GM10266 (cell line): ENCODE measurements at regions not wholly inside any gene's neighbourhood (a gene's known extent, or its start where the extent isn't known, plus 50 kb on each side); places are given as distances from the start of the nearest gene placed in this dataset.

Source experiments
- DNase-seq: peaks from one replicate; pipeline ENCODE4 v3.0.0; 2012; ENCODE audit errors: extremely low spot score
- TF ChIP-seq, protein P1 (sequence below): IDR thresholded peaks from 2 replicates; pipeline ENCODE4 v1.5.1; 2012; ENCODE audit warnings: mild to moderate bottlenecking, low read depth; ENCODE audit not compliant: control insufficient read depth, insufficient read depth; ENCODE audit errors: missing control alignments

DNA sequence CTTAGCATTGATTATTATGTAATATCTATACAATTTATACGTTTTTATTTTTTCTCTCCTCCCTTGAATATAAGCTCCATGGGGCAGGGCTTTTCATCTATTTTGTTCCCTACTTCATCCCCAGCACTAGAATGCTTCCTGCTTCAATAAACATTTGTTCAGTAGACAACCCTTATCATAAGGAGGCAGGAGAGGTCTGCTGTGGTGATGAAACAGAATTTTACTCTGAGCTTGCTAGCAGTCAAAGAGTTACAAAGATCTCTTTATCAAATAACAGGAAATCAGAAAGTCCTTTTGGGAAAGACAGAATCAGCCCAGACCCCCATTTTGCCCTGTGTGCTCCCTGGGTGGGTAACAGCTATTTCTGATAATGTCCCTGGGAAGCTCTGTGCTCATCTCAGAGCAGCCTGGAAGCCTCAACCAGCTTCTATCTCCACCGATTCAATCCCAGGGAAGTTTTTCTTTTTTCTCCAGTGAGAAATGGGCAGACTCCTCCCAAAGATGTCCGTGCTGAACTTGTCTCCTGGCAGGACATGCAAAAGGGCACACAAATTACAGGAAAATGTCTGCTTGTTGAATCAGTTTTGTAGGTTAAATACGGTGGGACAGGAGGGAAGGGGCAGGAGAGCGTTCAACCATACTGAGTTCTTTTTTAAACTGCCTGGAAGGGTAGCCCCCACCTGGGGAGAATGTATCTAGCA, 84.7 kb upstream of the PKDCC start:
- no peak for DNase-seq
- TF ChIP-seq, protein P1, sequence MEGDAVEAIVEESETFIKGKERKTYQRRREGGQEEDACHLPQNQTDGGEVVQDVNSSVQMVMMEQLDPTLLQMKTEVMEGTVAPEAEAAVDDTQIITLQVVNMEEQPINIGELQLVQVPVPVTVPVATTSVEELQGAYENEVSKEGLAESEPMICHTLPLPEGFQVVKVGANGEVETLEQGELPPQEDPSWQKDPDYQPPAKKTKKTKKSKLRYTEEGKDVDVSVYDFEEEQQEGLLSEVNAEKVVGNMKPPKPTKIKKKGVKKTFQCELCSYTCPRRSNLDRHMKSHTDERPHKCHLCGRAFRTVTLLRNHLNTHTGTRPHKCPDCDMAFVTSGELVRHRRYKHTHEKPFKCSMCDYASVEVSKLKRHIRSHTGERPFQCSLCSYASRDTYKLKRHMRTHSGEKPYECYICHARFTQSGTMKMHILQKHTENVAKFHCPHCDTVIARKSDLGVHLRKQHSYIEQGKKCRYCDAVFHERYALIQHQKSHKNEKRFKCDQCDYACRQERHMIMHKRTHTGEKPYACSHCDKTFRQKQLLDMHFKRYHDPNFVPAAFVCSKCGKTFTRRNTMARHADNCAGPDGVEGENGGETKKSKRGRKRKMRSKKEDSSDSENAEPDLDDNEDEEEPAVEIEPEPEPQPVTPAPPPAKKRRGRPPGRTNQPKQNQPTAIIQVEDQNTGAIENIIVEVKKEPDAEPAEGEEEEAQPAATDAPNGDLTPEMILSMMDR: no peak

DNA sequence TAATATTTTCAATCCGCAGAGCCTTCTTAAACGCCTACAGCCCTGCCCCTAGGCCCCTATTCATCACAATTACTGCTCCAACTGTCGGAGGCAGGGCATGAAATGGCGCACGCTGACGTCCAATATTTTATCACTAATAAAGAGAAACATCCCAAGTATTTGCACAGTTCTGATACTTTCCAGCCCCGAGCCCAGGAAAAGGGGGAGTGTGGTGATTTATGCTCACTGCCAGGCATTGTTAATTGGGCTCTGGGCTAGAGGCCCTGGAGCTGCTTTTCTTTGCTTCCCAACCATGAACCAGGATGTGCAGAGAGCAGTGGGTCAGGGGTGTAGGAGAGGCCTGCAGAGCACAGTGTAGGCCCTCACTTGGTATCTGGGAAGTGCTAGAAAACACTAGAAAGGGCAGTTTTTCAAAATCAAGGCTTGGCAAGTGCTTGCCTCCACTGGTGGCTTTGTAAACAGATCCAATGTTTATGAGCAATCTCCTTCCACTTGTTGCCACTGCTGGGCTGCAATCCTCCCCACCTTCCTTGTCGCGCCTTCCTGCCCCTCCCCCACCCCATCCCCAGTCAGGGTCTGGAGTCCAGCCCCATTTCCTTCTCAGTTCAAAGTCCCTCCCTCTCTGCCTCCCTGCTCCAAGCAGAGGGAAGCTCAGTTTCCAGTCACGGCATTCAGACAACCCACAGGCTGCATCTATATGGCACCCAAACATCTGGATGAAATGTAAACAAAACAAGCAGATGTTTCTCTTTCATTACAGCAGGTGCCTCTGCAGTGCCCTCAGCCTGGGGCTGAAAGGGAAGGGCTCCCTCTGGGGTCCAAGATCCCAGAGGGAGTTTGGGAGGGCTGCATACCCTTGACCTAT, 83.9 kb upstream of the PKDCC start:
- no peak for DNase-seq
- TF ChIP-seq, protein P1: no peak

DNA sequence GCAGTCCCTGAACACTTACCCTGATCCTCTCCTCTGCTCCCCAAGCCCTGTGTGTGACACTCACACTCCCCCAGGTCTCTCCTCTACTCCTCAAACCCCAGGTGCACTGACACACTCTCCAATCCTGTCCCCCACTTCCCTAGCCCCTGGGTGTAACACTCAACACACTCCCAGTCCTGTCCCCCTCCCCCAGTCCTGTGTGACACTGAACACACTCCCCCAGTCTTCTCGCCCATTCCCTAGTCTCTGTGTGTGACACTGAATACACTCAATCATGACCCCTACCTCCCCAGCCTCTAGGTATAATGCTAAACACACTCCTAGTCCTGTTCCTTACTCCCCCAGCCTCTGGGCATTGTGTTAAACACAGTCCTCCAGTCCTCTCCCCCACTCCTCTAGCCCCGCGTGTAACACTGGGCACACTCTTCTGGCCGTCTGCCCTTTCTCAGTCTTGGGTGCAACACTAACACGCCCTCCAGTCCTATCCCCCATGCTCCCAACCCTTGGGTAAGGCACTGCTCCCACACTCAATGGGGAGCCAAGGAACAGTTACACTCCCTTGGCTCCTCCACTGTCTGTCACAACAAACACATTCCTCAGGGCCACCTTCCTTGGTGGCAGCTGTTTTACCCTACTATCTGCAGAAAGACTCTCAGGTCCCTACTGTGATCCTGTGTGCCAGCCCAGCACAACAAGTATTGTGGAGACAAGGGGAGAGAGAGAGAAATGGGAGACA, 82.5 kb upstream of the PKDCC start:
- no peak for DNase-seq
- TF ChIP-seq, protein P1: no peak

DNA sequence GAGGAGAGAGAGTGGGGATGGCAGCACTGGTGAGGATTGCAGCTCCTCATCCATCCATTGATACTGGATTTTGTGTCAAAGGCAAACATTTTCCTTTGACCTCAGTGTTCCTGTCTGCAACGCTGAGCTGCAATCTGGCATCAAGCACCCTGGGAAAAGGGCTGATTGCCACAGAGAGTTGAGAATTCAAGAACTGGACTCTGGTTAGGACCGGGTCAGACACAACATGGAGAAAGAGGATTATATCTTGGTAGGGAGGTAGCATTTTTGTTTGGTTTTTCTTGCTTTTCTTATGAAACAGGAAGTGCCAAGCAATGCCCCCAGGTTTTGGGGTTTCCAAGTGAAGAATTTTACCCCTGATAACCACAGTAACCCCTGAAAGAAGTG, 81.9 kb upstream of the PKDCC start:
- DNase-seq: no peak
- TF ChIP-seq, protein P1: no peak

DNA sequence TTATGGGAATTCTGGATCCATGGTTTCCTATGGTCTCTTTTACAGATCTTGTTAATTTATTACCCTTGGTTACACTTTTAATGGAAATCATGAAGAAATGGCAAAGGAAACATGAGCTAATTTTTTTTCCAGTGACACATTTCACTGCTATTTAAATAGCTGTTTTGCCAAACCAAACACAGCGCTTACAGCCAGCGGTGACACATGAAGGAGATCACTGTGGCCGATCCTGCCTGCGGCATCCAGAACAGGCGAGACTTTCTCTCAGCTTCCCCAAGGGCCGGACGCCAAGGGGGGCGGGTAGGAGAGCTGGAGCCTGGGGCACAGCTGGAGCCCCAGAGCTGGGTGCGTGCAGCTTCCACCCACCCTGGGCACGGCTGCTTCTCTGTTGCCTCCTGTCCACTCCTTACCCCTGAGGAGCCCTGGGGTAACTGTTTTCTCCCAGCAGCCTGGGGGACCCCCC, 81.4 kb upstream of the PKDCC start:
- DNase-seq: no peak
- TF ChIP-seq, protein P1: no peak

DNA sequence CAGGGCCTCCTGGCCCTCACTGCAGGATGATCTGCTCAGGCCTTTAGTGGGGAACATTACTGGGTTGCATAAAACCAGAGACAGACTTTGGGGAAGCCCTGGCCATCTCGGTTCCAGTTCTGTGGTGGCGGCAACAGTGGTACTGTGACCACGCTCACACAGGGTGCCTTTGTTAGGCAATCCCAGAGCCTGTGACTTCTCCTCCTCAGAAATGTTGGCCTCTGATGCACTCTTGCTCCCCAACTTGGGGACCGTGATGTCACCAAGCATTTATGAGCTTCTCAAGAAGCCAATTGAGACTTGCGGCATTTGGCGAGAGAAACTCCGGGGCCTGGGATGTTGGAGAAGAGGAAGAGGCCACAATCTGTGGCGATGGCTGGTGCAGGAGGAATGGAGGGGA, 80.9 kb upstream of the PKDCC start:
- TF ChIP-seq, protein P1: no peak
- no peak for DNase-seq
